Cardiac fibroblast (primary cell): ENCODE measurements at regions not wholly inside any gene's neighbourhood (a gene's known extent, or its start where the extent isn't known, plus 50 kb on each side); places are given as distances from the start of the nearest gene placed in this dataset.
"Not testable (repeated sequence)": the region's sequence is repeated elsewhere in the genome, so short reads cannot be mapped to it uniquely, and the experiment has no call there.

ENCODE experiments used
- DNase-seq, 2 donors: peaks; one replicate each; pipeline versions ENCODE4 v3.0.0 to v3.0.0-alpha.2; 2010; ENCODE audit warnings: low read depth in 2 of 2
- H3K4me3 ChIP-seq, 2 donors: replicated peaks in 1 of 2; 1 replicate in 1 of 2; 2 replicates in 1 of 2; pipeline ENCODE4 v1.5.1; 2011; ENCODE audit warnings: low read depth in 2 of 2, low read length in 2 of 2, mild to moderate bottlenecking in 2 of 2, moderate library complexity in 1 of 2
- CTCF ChIP-seq: IDR thresholded peaks from one replicate; pipeline ENCODE4 v1.5.1; 2011; ENCODE audit warnings: low read depth, mild to moderate bottlenecking, low read length, inconsistent platforms

GRCh38 chr12:111245701-111246476, 123.0 kb downstream of the PHETA1 start:
- no peak for TF ChIP-seq CTCF
- no peak overlapping the region for H3K4me3 ChIP-seq
- no peak for DNase-seq

DNA sequence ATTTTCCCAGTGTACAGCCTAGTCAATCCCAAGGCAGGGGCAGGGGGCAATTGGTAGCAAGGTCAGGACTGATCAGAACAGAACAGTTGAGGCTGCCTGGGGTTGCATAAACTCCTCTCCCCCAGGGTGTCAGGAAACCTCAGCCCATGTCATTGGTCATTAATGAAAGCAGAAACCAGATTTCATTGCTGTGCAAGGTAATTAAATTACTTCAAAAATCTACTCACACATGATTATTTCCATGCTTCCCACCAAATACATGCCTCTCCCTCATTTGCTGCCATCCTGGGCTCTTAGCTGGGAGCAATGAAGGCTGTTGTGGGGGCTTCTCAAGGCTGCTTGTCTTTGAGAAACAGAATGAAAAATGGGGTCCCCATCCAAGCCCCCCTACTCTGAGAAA, 124.2 kb downstream of the PHETA1 start:
- DNase-seq: no peak
- no peak for TF ChIP-seq CTCF
- H3K4me3 ChIP-seq: no peak overlapping the region

DNA sequence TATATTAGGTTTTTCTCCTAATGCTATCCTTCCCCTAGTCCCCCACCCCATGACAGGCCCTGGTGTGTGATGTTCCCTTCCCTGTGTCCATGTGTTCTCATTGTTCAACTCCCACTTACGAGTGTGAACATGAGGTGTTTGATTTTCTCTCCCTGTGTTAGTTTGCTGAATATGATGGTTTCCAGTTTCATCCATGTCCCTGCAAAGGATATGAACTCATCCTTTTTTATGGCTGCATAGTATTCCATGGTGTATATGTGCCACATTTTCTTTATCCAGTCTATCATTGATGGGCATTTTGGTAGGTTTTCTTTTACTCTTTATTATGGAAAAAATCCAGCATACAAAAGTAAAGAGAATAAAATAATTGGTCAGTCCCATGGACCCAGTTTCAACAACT, 126.1 kb downstream of the PHETA1 start:
- not testable (repeated sequence) for DNase-seq, H3K4me3 ChIP-seq

- no peak for TF ChIP-seq CTCF
These were observed 126.7 kb downstream of the PHETA1 start for GRCh38 chr12:111242184-111242583.

DNA sequence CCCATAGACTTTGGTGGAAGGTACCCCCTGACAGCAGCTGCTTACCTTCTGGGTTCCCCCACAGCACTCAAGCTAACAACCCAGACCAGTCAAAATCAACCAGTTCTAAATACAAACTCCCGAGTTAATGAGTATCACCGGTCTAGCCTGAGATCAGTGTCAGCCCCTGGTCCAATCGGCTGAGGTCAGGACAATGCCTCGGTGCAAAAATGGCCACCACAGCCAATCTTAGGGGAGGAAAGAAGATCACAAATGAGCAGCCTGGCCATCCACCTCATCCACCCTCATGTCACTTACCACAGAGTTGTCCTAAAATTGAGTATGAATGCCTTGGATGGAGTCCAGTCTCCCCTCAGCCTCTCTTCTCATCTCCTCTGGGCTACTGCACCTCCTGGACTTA, 128.5 kb downstream of the PHETA1 start:
- no peak for DNase-seq
- no peak overlapping the region for H3K4me3 ChIP-seq
- no peak for TF ChIP-seq CTCF

More at GRCh38 chr12:111242184-111242583, 126.7 kb downstream of the PHETA1 start:
- H3K4me3 ChIP-seq: no peak overlapping the region
- peak in 1 of 2 donors; percentile 1 for DNase-seq

- DNase-seq: no peak
- no peak for TF ChIP-seq CTCF
- no peak overlapping the region for H3K4me3 ChIP-seq
These were observed 129.7 kb downstream of the PHETA1 start for GRCh38 chr12:111239235-111239634.

DNA sequence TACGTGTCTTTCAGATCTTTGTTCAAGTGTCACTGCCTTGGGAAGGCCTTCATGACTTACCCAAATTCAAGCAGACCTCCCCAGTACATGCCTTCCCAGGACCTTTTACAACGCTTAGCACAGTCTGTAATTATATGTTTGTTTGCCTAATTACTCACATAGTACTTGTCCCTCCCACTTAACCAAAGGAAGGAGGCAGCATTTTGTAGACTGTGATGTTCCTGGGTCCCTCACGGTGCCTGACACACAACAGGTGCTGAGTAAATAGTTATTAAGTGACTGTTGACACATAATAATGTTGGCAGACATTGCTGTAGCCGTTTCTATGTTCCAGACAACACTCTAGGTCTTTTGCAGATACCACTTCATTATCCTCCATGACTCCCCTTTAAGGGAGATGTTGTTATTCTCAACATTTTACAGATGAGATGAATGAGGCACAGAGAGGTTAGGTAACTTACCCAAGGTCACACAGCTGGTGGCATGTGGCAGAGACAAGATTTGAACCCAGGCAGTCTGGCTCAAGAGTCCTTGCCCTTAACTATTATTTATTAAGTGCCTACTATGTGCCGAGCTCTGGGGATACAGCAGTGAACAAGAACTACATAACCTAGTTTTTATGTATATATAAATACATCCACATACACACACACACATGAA, 130.7 kb downstream of the PHETA1 start:
- no peak for DNase-seq
- no peak overlapping the region for H3K4me3 ChIP-seq
- no peak for TF ChIP-seq CTCF

DNA sequence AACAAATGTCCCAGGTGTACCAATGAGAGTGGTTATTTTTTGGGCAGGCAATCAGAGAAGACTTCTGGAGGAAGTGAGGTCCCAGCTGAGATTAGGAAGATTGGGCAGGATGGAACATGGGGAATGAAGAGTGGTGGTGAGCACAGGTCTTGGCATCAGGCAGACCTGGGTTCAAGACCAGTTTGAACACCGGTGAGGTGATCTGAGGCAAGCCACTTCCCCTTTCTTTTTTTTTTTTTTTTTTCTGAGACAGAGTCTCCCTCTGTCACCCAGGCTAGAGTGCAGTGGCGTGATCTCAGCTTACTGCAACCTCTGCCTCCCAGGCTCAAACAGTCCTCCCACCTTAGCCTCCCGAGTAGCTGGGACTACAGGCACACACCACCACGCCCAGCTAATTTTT, 134.4 kb downstream of the PHETA1 start:
- not testable (repeated sequence) for DNase-seq, H3K4me3 ChIP-seq
